Naive thymus-derived CD4-positive, alpha-beta T cell (primary cell): ENCODE measurements at regions not wholly inside any gene's neighbourhood (a gene's known extent, or its start where the extent isn't known, plus 50 kb on each side); places are given as distances from the start of the nearest gene placed in this dataset.

Experiments used
- ATAC-seq: fragments of 150-1000 bp; cut with Tn5 transposase; 2 replicates; pipeline ENCODE4 v1.10.0; 2021; ENCODE audit warnings: mild to moderate bottlenecking, moderate library complexity
- CTCF ChIA-PET: fragments of 350-600 bp; sonication (Branson Sonifier 250); formaldehyde crosslinking; loops from one replicate; lab custom pipeline; 2021; ENCODE audit warnings: antibody characterized with exemption; lab: Charles Lee
- POLR2A ChIA-PET: fragments of 350-600 bp; sonication (Branson Sonifier 250); formaldehyde crosslinking; loops from one replicate; lab custom pipeline; 2021; ENCODE audit warnings: antibody characterized with exemption, inconsistent platforms; lab: Charles Lee
- DNase-seq, 9 donors: peaks; one replicate each; pipeline versions ENCODE4 v3.0.0 to v3.0.0-alpha.2; 2020 to 2022; ENCODE audit warnings: mixed read lengths in 1 of 9
- H3K27ac ChIP-seq: one replicate; pipeline ENCODE4 v1.7.0; 2013; ENCODE audit warnings: mild to moderate bottlenecking, low read depth, low read length, moderate library complexity
- H3K27me3 ChIP-seq, 2 donors: one replicate each; pipeline ENCODE4 v1.7.0; 2013; ENCODE audit warnings: low read length in 2 of 2, mild to moderate bottlenecking in 2 of 2, moderate library complexity in 2 of 2; ENCODE audit not compliant: control insufficient read depth in 2 of 2, insufficient read depth in 2 of 2
- H3K36me3 ChIP-seq, 3 experiments: 1 replicate in 2 of 3; 2 replicates in 1 of 3; pipeline ENCODE4 v1.7.0; 2013; ENCODE audit warnings: low read length in 3 of 3, mild to moderate bottlenecking in 3 of 3, moderate library complexity in 1 of 3; ENCODE audit not compliant: insufficient read depth in 3 of 3, control insufficient read depth in 2 of 3
- H3K4me1 ChIP-seq, 2 donors: one replicate each; pipeline ENCODE4 v1.7.0; 2013; ENCODE audit warnings: low read length in 2 of 2, mild to moderate bottlenecking in 2 of 2, moderate library complexity in 1 of 2; ENCODE audit not compliant: control insufficient read depth in 2 of 2, insufficient read depth in 2 of 2
- H3K4me3 ChIP-seq: 2 replicates; pipeline ENCODE4 v1.7.0; 2013; ENCODE audit warnings: mild to moderate bottlenecking, low read length
- H3K9me3 ChIP-seq, 3 experiments: 1 replicate in 2 of 3; 2 replicates in 1 of 3; pipeline ENCODE4 v1.7.0; 2013; ENCODE audit warnings: low read length in 3 of 3; ENCODE audit not compliant: control insufficient read depth in 2 of 3
- H3K27ac Mint-ChIP-seq, 9 donors: one replicate each; pipeline ENCODE4 v1.8.0; 2020 to 2022; ENCODE audit warnings: mixed read lengths in 9 of 9, mild to moderate bottlenecking in 8 of 9, moderate library complexity in 5 of 9, inconsistent platforms in 2 of 9
- H3K27me3 Mint-ChIP-seq, 5 donors: one replicate each; pipeline ENCODE4 v1.8.0; 2021 to 2022; ENCODE audit warnings: mixed read lengths in 5 of 5, mild to moderate bottlenecking in 1 of 5
- H3K36me3 Mint-ChIP-seq, 5 donors: one replicate each; pipeline ENCODE4 v1.8.0; 2020 to 2022; ENCODE audit warnings: mixed read lengths in 5 of 5, mild to moderate bottlenecking in 3 of 5, inconsistent platforms in 1 of 5
- H3K4me1 Mint-ChIP-seq, 7 donors: one replicate each; pipeline ENCODE4 v1.8.0; 2020 to 2022; ENCODE audit warnings: mixed read lengths in 7 of 7, mild to moderate bottlenecking in 3 of 7, inconsistent platforms in 1 of 7
- H3K4me3 Mint-ChIP-seq, 10 donors: one replicate each; pipeline ENCODE4 v1.8.0; 2020 to 2022; ENCODE audit warnings: mild to moderate bottlenecking in 10 of 10, mixed read lengths in 10 of 10, moderate library complexity in 6 of 10, inconsistent platforms in 2 of 10
- H3K9me3 Mint-ChIP-seq, 11 donors: one replicate each; pipeline ENCODE4 v1.8.0; 2020 to 2022; ENCODE audit warnings: mixed read lengths in 11 of 11, mild to moderate bottlenecking in 4 of 11, inconsistent platforms in 1 of 11, moderate library complexity in 1 of 11
- intact Hi-C, 2 donors: fragments of 100-400 bp; cut with micrococcal nuclease; formaldehyde crosslinking; loops; one replicate each; pipeline ENCODE4 v1.15.1; 2023

- no peaks in the 10 kb centered on the region for H3K27me3 ChIP-seq
- H3K9me3 Mint-ChIP-seq, result peaks cover 0 to 11% (median 0%) of the 10 kb centered on the region in 11 donors
- H3K4me3 Mint-ChIP-seq, result no peak overlapping the region
- H3K27me3 Mint-ChIP-seq, result no peaks in the 10 kb centered on the region
- no peak overlapping the region for H3K27ac Mint-ChIP-seq
- no peak overlapping the region for H3K27ac ChIP-seq
- ATAC-seq, result no peak
- peaks cover 0 to 6% (median 3%) of the 10 kb centered on the region in 7 donors for H3K4me1 Mint-ChIP-seq
- ChIA-PET CTCF (interaction anchor here (0.6 kb wide), 1 partner anchor 23 kb away, joined by 3 read pairs; no protein-coding TSS in a partner anchor), POLR2A (no interaction called here)
- no peak for DNase-seq
- intact Hi-C loops, result loop anchor here in 1 of 2 donors (5.0 kb wide), 1 partner anchor 423 kb away; no protein-coding TSS in a partner anchor
- peaks cover 0 to 8% (median 0%) of the 10 kb centered on the region in 5 donors for H3K36me3 Mint-ChIP-seq
- no peak overlapping the region for H3K4me3 ChIP-seq
- H3K36me3 ChIP-seq, result no peaks in the 10 kb centered on the region
- H3K4me1 ChIP-seq, result no peaks in the 10 kb centered on the region
- no peaks in the 10 kb centered on the region for H3K9me3 ChIP-seq
Measured at GRCh38 chr5:56289602-56289987, 56.5 kb upstream of the ANKRD55 start.

GRCh38 chr5:56288873-56289601 is 55.9 kb upstream of the ANKRD55 start:
- no peak overlapping the region for H3K4me3 Mint-ChIP-seq
- no peak overlapping the region for H3K27ac Mint-ChIP-seq
- no peak for ATAC-seq
- no peaks in the 10 kb centered on the region for H3K27me3 Mint-ChIP-seq
- no peak for DNase-seq
- Histone ChIP-seq H3K9me3 (no peaks in the 10 kb centered on the region), H3K27ac (no peak overlapping the region), H3K4me1 (no peaks in the 10 kb centered on the region), H3K27me3 (no peaks in the 10 kb centered on the region), H3K4me3 (no peak overlapping the region), H3K36me3 (no peaks in the 10 kb centered on the region)
- H3K4me1 Mint-ChIP-seq, result peaks cover 0 to 6% (median 3%) of the 10 kb centered on the region in 7 donors
- peaks cover 0 to 8% (median 0%) of the 10 kb centered on the region in 11 donors for H3K9me3 Mint-ChIP-seq
- H3K36me3 Mint-ChIP-seq, result peaks cover 0 to 6% (median 0%) of the 10 kb centered on the region in 5 donors
- ChIA-PET CTCF (no interaction called here), POLR2A (no interaction called here)
- intact Hi-C loops, result loop anchor here in 1 of 2 donors (5.0 kb wide), 1 partner anchor 423 kb away; no protein-coding TSS in a partner anchor

GRCh38 chr5:56286015-56286884 is 53.1 kb upstream of the ANKRD55 start:
- Mint-ChIP-seq H3K4me3 (no peak overlapping the region), H3K9me3 (peaks cover 0 to 2% (median 0%) of the 10 kb centered on the region in 11 donors), H3K36me3 (peaks cover 0 to 2% (median 0%) of the 10 kb centered on the region in 5 donors), H3K4me1 (peaks cover 0 to 6% (median 0%) of the 10 kb centered on the region in 7 donors), H3K27me3 (no peaks in the 10 kb centered on the region), H3K27ac (no peak overlapping the region)
- Histone ChIP-seq H3K9me3 (no peaks in the 10 kb centered on the region), H3K4me1 (no peaks in the 10 kb centered on the region), H3K36me3 (no peaks in the 10 kb centered on the region), H3K27me3 (no peaks in the 10 kb centered on the region), H3K27ac (no peak overlapping the region), H3K4me3 (no peak overlapping the region)
- POLR2A ChIA-PET, result interaction anchor here (0.7 to 1.1 kb wide), 2 partner anchors 128 to 154 kb away, joined by 3 to 4 read pairs; no protein-coding TSS in a partner anchor
- ATAC-seq (no peak), DNase-seq (no peak)
- intact Hi-C loops, result loop anchor here in 1 of 2 donors (5.0 kb wide), 1 partner anchor 426 kb away; no protein-coding TSS in a partner anchor
- CTCF ChIA-PET, result no interaction called here

GRCh38 chr5:56282951-56283350 is 49.8 kb upstream of the ANKRD55 start:
- ChIA-PET CTCF (interaction anchor here (0.5 to 1.2 kb wide), 2 partner anchors 104 to 555 kb away, joined by 3 to 9 read pairs; no protein-coding TSS in a partner anchor), POLR2A (interaction anchor here (0.7 kb wide), 1 partner anchor 574 kb away, joined by 4 read pairs; no protein-coding TSS in a partner anchor)
- Histone ChIP-seq H3K27me3 (no peaks in the 10 kb centered on the region), H3K4me1 (no peaks in the 10 kb centered on the region), H3K36me3 (no peaks in the 10 kb centered on the region), H3K9me3 (no peaks in the 10 kb centered on the region), H3K27ac (no peak overlapping the region), H3K4me3 (no peak overlapping the region)
- Mint-ChIP-seq H3K4me3 (no peak overlapping the region), H3K9me3 (peaks cover 0 to 2% (median 0%) of the 10 kb centered on the region in 11 donors), H3K4me1 (peaks cover 0 to 2% (median 0%) of the 10 kb centered on the region in 7 donors), H3K27ac (no peak overlapping the region), H3K27me3 (no peaks in the 10 kb centered on the region), H3K36me3 (no peaks in the 10 kb centered on the region)
- intact Hi-C loops, result no loop called here
- DNase-seq, result no peak
- ATAC-seq, result no peak
